NCI-H2029 (cell line): ENCODE measurements at regions not wholly inside any gene's neighbourhood (a gene's known extent, or its start where the extent isn't known, plus 50 kb on each side); places are given as distances from the start of the nearest gene placed in this dataset.

Source experiments
- DNase-seq: peaks from one replicate; lab custom pipeline; 2025; lab: John Stamatoyannopoulos, UW

GRCh38 chr13:111476197-111476596 is 155.8 kb downstream of the TEX29 start:
- DNase-seq: no peak

GRCh38 chr13:111479412-111479811 is 159.0 kb downstream of the TEX29 start:
- no peak for DNase-seq

- no peak for DNase-seq
These were observed 160.1 kb downstream of the TEX29 start for GRCh38 chr13:111480503-111480902.

GRCh38 chr13:111480976-111481375 is 160.5 kb downstream of the TEX29 start:
- DNase-seq: peak; percentile 81

- no peak for DNase-seq
These were observed 161.7 kb downstream of the TEX29 start for GRCh38 chr13:111482126-111482525.

- no peak for DNase-seq
These were observed 162.6 kb downstream of the TEX29 start for GRCh38 chr13:111482806-111483620.

GRCh38 chr13:111483621-111483987 is 163.2 kb downstream of the TEX29 start:
- DNase-seq: no peak

GRCh38 chr13:111484141-111484925 is 163.9 kb downstream of the TEX29 start:
- DNase-seq: peak; percentile 59

- no peak for DNase-seq
These were observed 164.5 kb downstream of the TEX29 start for GRCh38 chr13:111484959-111485358.

GRCh38 chr13:111485491-111486250 is 165.2 kb downstream of the TEX29 start:
- DNase-seq: no peak

GRCh38 chr13:111486331-111486730 is 165.9 kb downstream of the TEX29 start:
- DNase-seq: no peak

- DNase-seq: no peak
These were observed 166.4 kb downstream of the TEX29 start for GRCh38 chr13:111486801-111487200.

- no peak for DNase-seq
These were observed 168.2 kb downstream of the TEX29 start for GRCh38 chr13:111488486-111489132.

GRCh38 chr13:111489301-111489700 is 168.9 kb downstream of the TEX29 start:
- no peak for DNase-seq

- no peak for DNase-seq
These were observed 170.2 kb downstream of the TEX29 start for GRCh38 chr13:111490611-111491010.

GRCh38 chr13:111491021-111491420 is 170.6 kb downstream of the TEX29 start:
- DNase-seq: no peak

GRCh38 chr13:111491659-111492058 is 171.2 kb downstream of the TEX29 start:
- DNase-seq: no peak

GRCh38 chr13:111492341-111492950 is 172.0 kb downstream of the TEX29 start:
- no peak for DNase-seq

- DNase-seq: no peak
These were observed 172.5 kb downstream of the TEX29 start for GRCh38 chr13:111492958-111493357.

GRCh38 chr13:111493468-111493867 is 173.0 kb downstream of the TEX29 start:
- no peak for DNase-seq

GRCh38 chr13:111494641-111495040 is 174.2 kb downstream of the TEX29 start:
- no peak for DNase-seq
